Epithelial cell of esophagus (primary cell): ENCODE measurements at regions not wholly inside any gene's neighbourhood (a gene's known extent, or its start where the extent isn't known, plus 50 kb on each side); places are given as distances from the start of the nearest gene placed in this dataset.

ENCODE experiments used
- DNase-seq: peaks from one replicate; pipeline ENCODE4 v3.0.0; 2010; ENCODE audit warnings: low read depth
- H3K4me3 ChIP-seq: 2 replicates; pipeline ENCODE4 v1.5.1; 2011; ENCODE audit warnings: mild to moderate bottlenecking, low read length, control low read depth
- TF ChIP-seq, protein P1 (sequence below): IDR thresholded peaks from 2 replicates; pipeline ENCODE4 v1.5.1; 2011; ENCODE audit warnings: low read depth, mild to moderate bottlenecking, low read length, control low read depth, inconsistent platforms; ENCODE audit not compliant: insufficient read depth; ENCODE audit errors: missing control alignments

DNA sequence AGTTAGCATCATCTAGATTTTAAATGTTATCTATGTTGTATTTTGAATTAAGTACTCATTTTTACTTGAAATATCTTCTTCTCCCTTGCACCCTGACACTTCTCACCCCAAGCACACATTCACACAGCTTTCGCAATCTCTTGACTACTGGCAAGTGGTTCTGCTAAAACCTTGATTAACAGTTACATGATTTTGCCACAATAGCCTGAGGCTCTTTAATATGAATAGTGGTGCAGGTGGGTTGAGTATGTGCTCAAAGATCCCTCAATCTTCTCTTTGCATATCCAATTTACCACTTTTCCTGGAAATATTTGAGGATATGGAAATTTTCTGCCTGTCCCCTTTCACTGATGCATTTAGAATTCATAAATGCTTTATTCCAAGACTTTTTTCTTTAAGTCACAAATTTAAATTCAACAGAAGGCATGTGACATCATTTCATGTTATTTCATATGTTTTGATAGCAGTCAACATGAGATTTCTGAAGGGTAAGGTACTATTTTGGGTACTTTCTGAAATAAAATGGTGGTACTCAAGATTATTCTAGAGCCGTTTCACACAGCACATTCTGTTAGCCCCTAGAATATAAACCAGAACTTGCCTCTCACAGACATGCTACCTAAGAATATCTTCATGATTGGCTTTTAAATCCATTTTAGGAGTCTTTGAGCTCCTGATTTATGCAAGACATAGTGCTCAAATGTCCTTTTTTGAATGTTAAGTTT lies 339.7 kb downstream of the RPRM start:
- no peak overlapping the region for H3K4me3 ChIP-seq
- TF ChIP-seq, protein P1, sequence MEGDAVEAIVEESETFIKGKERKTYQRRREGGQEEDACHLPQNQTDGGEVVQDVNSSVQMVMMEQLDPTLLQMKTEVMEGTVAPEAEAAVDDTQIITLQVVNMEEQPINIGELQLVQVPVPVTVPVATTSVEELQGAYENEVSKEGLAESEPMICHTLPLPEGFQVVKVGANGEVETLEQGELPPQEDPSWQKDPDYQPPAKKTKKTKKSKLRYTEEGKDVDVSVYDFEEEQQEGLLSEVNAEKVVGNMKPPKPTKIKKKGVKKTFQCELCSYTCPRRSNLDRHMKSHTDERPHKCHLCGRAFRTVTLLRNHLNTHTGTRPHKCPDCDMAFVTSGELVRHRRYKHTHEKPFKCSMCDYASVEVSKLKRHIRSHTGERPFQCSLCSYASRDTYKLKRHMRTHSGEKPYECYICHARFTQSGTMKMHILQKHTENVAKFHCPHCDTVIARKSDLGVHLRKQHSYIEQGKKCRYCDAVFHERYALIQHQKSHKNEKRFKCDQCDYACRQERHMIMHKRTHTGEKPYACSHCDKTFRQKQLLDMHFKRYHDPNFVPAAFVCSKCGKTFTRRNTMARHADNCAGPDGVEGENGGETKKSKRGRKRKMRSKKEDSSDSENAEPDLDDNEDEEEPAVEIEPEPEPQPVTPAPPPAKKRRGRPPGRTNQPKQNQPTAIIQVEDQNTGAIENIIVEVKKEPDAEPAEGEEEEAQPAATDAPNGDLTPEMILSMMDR = no peak
- no peak for DNase-seq

DNA sequence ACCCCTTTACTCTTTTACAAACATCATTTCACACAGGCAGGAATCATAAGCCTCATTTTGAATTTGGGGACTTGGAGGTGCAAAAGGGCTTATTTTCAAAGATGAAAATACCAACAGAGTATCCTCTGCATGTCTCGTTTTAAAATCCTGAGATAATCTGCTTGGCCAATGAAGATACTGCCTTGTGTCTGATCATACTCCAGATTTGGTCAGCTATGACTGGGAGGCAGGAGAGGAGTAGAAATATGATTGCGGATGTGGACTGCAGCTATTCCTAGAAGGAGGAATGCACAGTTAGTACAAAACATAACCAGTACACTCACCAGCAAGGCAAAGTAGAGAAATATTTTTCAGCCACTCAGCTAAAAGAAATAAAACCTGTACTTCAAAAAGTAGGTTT lies 342.3 kb downstream of the RPRM start:
- DNase-seq = no peak
- TF ChIP-seq, protein P1 = no peak
- no peak overlapping the region for H3K4me3 ChIP-seq

DNA sequence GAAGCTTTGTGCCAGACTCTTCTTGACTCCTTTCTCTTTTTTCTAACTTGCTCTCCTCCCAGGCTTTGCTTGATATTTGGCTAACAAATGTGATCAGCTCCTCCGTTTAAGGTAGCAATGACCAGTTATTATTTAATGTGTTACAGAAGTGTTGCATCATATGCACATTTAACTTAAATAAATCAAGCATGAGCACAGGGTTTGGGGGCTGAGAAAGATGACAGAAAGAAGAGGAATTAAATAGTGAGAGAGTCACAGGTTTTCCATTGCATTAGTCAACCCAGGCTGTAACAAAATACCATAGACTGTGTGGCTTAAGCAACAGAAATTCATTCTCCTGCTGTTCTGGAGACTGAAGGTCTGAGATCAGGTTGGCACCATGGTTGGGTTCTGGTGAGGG lies 343.8 kb downstream of the RPRM start:
- TF ChIP-seq, protein P1 = no peak
- no peak overlapping the region for H3K4me3 ChIP-seq
- DNase-seq = no peak

DNA sequence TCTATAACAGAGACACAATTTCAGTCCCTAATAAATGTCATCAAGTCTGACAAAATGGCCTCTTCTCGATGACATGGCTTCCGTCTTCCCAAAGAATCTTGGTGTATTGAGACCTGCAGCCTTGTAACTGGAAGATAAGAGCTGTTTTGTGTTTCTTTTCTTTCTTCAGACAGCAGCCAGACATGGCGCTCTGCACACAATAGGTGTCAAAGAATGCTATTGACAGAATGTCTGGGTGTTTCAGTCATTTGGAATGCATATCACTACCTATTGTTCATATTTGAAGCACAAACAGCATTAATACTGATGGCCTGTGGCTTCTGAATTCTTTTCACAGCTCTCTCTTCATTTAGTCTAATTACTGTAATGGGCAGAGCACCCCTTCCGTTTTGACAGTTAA lies 344.8 kb downstream of the RPRM start:
- H3K4me3 ChIP-seq = no peak overlapping the region
- TF ChIP-seq, protein P1 = no peak
- DNase-seq = no peak

DNA sequence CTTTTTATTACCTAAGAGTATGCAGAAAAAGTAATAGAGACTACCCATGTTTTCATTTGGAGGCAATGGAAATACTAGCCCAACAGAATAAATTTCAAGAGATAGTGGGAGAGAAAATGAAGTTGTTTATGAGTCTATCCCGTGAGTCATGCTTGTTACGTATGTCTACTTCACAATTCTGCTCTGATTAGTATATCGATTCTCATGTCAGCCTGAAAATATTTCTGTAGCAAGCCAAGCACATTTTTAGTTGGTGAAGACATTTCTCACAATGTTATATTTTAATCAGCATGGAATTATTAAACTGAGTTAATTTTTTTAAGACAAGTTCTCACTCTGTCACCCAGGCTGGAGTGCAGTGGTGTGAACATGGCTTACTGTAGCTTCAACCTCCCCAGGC lies 346.1 kb downstream of the RPRM start:
- TF ChIP-seq, protein P1 = no peak
- peak; percentile 4 for DNase-seq
- no peak overlapping the region for H3K4me3 ChIP-seq

DNA sequence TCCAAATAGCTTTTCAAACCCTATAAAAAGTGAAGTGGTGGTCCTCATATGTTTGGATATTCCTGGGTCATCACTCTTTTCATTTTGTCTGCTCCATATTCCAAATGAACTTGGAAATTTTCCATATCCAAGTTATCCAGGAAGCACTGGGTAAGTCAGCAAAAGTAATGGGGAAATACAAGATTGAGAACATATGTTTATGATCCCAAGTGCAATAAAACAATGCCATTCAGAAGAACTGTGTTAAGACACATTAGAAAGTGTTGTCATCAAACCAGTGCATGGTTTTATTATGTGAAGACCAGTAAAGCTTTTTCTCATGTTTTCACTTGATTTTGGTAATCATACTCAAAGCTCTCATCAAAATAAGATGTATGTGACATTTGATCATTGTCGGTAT lies 363.4 kb downstream of the RPRM start:
- TF ChIP-seq, protein P1 = no peak
- no peak for DNase-seq
- no peak overlapping the region for H3K4me3 ChIP-seq

DNA sequence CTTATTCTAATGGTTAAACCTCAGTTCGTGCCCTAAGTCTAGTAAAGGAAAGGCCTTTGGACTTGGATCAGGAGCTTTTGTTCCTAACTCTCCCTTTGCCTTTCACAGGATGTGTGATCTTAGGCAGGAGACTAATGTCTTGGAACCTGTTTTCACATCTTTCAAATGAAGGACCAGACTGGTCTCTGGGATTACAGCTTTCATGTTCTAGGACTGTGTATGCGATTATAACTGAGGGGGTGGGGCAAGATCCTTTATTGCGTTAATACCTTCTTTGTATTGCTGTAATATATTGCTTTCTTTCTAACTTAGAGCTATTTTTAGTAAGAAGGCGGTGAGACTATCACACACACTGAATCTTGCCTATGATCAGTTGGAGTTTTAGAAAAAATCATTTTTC lies 368.1 kb downstream of the RPRM start:
- DNase-seq = no peak
- TF ChIP-seq, protein P1 = no peak
- no peak overlapping the region for H3K4me3 ChIP-seq
